GM21529 (cell line): ENCODE measurements at regions not wholly inside any gene's neighbourhood (a gene's known extent, or its start where the extent isn't known, plus 50 kb on each side); places are given as distances from the start of the nearest gene placed in this dataset.
"Not testable (repeated sequence)": the region's sequence is repeated elsewhere in the genome, so short reads cannot be mapped to it uniquely, and the experiment has no call there.

ENCODE experiments used
- ATAC-seq: cut with Tn5 transposase; IDR thresholded peaks from one replicate; pipeline ENCODE4 v1.9.1; 2021; ENCODE audit not compliant: unreplicated experiment

- no peak for ATAC-seq
Observed at GRCh38 chr14:58751788-58752187, 114.0 kb downstream of the DACT1 start.

- no peak for ATAC-seq
Observed at GRCh38 chr14:58752289-58752688, 114.5 kb downstream of the DACT1 start.

GRCh38 chr14:58752771-58753201 lies 115.0 kb downstream of the DACT1 start:
- no peak for ATAC-seq

- ATAC-seq, result no peak
Observed at GRCh38 chr14:58755031-58755925, 117.5 kb downstream of the DACT1 start.

GRCh38 chr14:58760121-58760520 lies 122.4 kb downstream of the DACT1 start:
- no peak for ATAC-seq

GRCh38 chr14:58762629-58763028 lies 124.9 kb downstream of the DACT1 start:
- no peak for ATAC-seq

GRCh38 chr14:58763210-58763609 lies 125.4 kb downstream of the DACT1 start:
- no peak for ATAC-seq

GRCh38 chr14:58765418-58765831 lies 127.7 kb downstream of the DACT1 start:
- no peak for ATAC-seq

- no peak for ATAC-seq
Observed at GRCh38 chr14:58765843-58766242, 128.1 kb downstream of the DACT1 start.

- ATAC-seq, result no peak
Observed at GRCh38 chr14:58769011-58769643, 131.4 kb downstream of the DACT1 start.

GRCh38 chr14:58769771-58770170 lies 132.0 kb downstream of the DACT1 start:
- ATAC-seq, result no peak

- no peak for ATAC-seq
Observed at GRCh38 chr14:58770491-58770982, 132.8 kb downstream of the DACT1 start.

- ATAC-seq, result no peak
Observed at GRCh38 chr14:58771016-58771415, 133.3 kb downstream of the DACT1 start.

- no peak for ATAC-seq
Observed at GRCh38 chr14:58772116-58772515, 134.4 kb downstream of the DACT1 start.

- no peak for ATAC-seq
Observed at GRCh38 chr14:58772794-58773620, 135.2 kb downstream of the DACT1 start.

- ATAC-seq, result no peak
Observed at GRCh38 chr14:58774531-58774930, 136.8 kb downstream of the DACT1 start.

- ATAC-seq, result not testable (repeated sequence)
Observed at GRCh38 chr14:58775130-58775529, 137.4 kb downstream of the DACT1 start.

- no peak for ATAC-seq
Observed at GRCh38 chr14:58776516-58776915, 138.8 kb downstream of the DACT1 start.

- no peak for ATAC-seq
Observed at GRCh38 chr14:58777541-58777979, 139.8 kb downstream of the DACT1 start.

GRCh38 chr14:58778202-58778601 lies 140.4 kb downstream of the DACT1 start:
- ATAC-seq, result no peak

GRCh38 chr14:58779376-58779775 lies 141.6 kb downstream of the DACT1 start:
- ATAC-seq, result no peak
